B cell (primary cell): ENCODE measurements at regions not wholly inside any gene's neighbourhood (a gene's known extent, or its start where the extent isn't known, plus 50 kb on each side); places are given as distances from the start of the nearest gene placed in this dataset.

Experiments
- CTCF ChIP-seq: fragments of 200-600 bp; IDR thresholded peaks from one replicate; pipeline ENCODE4 v1.8.0; 2022; ENCODE audit warnings: antibody characterized with exemption, mild to moderate bottlenecking
- EZH2 ChIP-seq: IDR thresholded peaks from 2 replicates; pipeline ENCODE4 v1.6.1; 2012; ENCODE audit warnings: borderline replicate concordance, low read depth, mild to moderate bottlenecking, moderate library complexity, low read length; ENCODE audit not compliant: insufficient read depth, poor library complexity, severe bottlenecking

- no peak for TF ChIP-seq CTCF
- TF ChIP-seq EZH2, result no peak
Observed at GRCh38 chr13:99126821-99127220, 73.8 kb upstream of the UBAC2 start.
